Right lobe of liver (tissue), 4 donors: ENCODE measurements at regions not wholly inside any gene's neighbourhood (a gene's known extent, or its start where the extent isn't known, plus 50 kb on each side); places are given as distances from the start of the nearest gene placed in this dataset.

ENCODE experiments used
- POLR2A ChIP-seq: fragments of 450-650 bp; IDR thresholded peaks from one replicate; pipeline ENCODE4 v1.6.1; 2017; ENCODE audit warnings: antibody characterized with exemption, mild to moderate bottlenecking
- TF ChIP-seq, protein P1 (sequence below), 4 donors: fragments of 200-600 bp in 3 of 4; fragments of 450-650 bp in 1 of 4; IDR thresholded peaks; one replicate each; pipeline versions ENCODE4 v1.5.1 to v1.8.0; 2016 to 2022; ENCODE audit warnings: antibody characterized with exemption in 4 of 4, mild to moderate bottlenecking in 2 of 4
- donor health status: DM: no; HTN: no; CAD: no.
- donor health status: DM: no; HTN: no; CAD: no.
- donor health status: DM: no; HTN: yes; CAD: no.

DNA sequence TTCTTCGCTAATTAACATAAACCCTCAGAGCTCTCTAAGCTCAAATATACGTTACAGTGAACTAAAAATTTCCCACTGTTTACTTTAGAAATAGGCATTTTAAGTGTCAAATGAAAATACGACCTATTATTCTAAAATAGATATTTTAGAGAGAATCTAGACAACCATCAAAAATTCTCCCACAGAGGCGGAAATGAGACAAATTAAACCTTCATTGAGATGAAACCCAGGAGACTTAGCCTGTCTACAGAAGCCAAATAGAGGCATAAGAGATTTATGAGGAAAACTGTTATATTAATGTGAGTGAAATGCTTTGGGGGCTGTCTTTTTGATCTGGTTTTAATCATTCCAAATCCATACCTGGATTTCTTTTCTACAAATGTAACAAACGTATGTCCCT, 232.0 kb upstream of the GRIA4 start:
- TF ChIP-seq, protein P1, sequence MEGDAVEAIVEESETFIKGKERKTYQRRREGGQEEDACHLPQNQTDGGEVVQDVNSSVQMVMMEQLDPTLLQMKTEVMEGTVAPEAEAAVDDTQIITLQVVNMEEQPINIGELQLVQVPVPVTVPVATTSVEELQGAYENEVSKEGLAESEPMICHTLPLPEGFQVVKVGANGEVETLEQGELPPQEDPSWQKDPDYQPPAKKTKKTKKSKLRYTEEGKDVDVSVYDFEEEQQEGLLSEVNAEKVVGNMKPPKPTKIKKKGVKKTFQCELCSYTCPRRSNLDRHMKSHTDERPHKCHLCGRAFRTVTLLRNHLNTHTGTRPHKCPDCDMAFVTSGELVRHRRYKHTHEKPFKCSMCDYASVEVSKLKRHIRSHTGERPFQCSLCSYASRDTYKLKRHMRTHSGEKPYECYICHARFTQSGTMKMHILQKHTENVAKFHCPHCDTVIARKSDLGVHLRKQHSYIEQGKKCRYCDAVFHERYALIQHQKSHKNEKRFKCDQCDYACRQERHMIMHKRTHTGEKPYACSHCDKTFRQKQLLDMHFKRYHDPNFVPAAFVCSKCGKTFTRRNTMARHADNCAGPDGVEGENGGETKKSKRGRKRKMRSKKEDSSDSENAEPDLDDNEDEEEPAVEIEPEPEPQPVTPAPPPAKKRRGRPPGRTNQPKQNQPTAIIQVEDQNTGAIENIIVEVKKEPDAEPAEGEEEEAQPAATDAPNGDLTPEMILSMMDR (IDR thresholded peaks at IDR 0.05), result no peak
- TF ChIP-seq POLR2A, result no peak
